ENCODE measurements at regions not wholly inside any gene's neighbourhood (a gene's known extent, or its start where the extent isn't known, plus 50 kb on each side); places are given as distances from the start of the nearest gene placed in this dataset.
A peak's percentile ranks its signal among the peaks of the same experiment; 100 is the strongest.

DNA sequence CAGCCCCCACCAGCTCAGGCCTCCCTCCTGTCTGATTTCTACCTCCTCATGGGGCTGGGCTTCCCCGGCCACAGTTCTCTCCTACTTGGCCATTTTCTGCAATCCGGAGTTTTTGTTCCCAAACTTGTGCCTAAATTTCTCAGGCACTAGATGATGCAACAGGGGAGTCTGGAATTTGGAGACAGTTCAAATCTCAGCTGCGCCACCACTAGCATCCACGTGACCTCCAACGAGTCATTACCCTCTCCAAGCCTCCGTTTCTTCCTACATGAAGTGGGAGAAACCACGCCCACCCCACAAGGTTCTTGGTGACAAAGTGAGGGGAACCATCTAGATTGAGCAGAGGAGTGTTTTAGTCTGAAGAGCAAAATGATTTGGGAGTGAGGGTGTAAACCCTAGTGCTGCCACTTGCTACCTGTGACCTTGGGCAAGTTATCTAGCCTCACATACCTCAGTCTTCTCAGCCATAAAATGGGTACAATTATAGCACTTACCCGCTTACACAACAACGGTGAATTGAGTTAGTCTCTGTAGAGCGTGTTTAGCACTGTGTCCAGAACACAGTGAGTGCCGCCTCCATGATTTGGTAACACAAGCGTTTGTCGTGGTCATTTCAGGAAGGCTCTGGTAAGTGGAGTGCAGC lies 61.4 kb upstream of the ASAP2 start:
- no peak for TF ChIP-seq PAX5 (IDR thresholded peaks at IDR 0.05; ENCODE audit: insufficient read depth, low read length, severe bottlenecking)
- TF ChIP-seq POU2F2 (IDR thresholded peaks at IDR 0.05; ENCODE audit: low read depth, low read length): no peak
- no peak for TF ChIP-seq SPI1 (IDR thresholded peaks at IDR 0.05; ENCODE audit: low read depth, low read length)
- TF ChIP-seq POLR2AphosphoS5 (IDR thresholded peaks at IDR 0.05; ENCODE audit: low read depth, low read length): no peak
- TF ChIP-seq TAF1 (IDR thresholded peaks at IDR 0.05; ENCODE audit: low read depth, low read length): no peak
- TF ChIP-seq POLR2A (IDR thresholded peaks at IDR 0.05; ENCODE audit: low read depth, low read length): no peak
- no peak for DNase-seq (ENCODE audit: insufficient read length, low spot score)
- no peak for FAIRE-seq

DNA sequence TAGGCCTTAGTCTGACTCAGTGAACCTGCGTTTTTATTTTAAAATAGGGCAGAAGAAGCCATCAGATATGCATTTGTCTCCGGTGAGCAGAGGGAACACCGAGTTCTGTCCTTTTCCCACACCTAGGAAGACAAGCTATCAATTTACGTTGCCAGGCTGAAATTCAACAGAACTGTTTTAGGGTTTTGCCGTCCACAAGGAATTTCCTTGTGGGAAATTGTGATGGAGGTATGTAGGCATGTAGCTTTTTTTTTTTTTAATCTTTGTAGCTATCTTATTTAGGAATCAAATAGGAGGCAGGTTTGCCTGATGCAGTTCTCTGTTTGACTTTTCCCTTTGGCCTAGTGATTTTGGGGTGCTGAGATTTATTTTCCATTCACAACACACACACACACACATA lies 62.0 kb upstream of the ASAP2 start:
- FAIRE-seq (no peak), DNase-seq (ENCODE audit: insufficient read length, low spot score) (no peak)
- TF ChIP-seq POLR2AphosphoS5 (IDR thresholded peaks at IDR 0.05; ENCODE audit: low read depth, low read length) (no peak), SPI1 (IDR thresholded peaks at IDR 0.05; ENCODE audit: low read depth, low read length) (no peak), TAF1 (IDR thresholded peaks at IDR 0.05; ENCODE audit: low read depth, low read length) (no peak), PAX5 (IDR thresholded peaks at IDR 0.05; ENCODE audit: insufficient read depth, low read length, severe bottlenecking) (no peak), POU2F2 (IDR thresholded peaks at IDR 0.05; ENCODE audit: low read depth, low read length) (no peak), POLR2A (IDR thresholded peaks at IDR 0.05; ENCODE audit: low read depth, low read length) (no peak)

DNA sequence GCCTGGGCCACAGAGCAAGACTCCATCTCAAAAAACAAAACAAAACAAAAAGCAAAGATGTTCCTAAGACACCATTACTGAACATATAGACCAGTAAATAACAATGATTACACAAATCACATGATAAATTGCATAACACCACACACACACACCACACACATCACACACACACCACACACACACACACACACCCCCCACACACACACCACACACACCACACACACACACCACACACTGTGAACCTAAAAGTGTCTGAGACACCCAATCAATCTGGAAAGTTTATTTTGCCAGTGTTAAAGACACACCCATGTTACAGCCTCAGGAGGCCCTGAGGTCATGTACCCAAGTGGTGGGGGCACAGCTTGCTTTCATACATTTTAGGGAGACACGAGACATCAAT lies 62.6 kb upstream of the ASAP2 start:
- DNase-seq (ENCODE audit: insufficient read length, low spot score): no peak
- TF ChIP-seq POLR2AphosphoS5 (IDR thresholded peaks at IDR 0.05; ENCODE audit: low read depth, low read length) (no peak), PAX5 (IDR thresholded peaks at IDR 0.05; ENCODE audit: insufficient read depth, low read length, severe bottlenecking) (no peak), POU2F2 (IDR thresholded peaks at IDR 0.05; ENCODE audit: low read depth, low read length) (no peak), TAF1 (IDR thresholded peaks at IDR 0.05; ENCODE audit: low read depth, low read length) (no peak), POLR2A (IDR thresholded peaks at IDR 0.05; ENCODE audit: low read depth, low read length) (no peak), SPI1 (IDR thresholded peaks at IDR 0.05; ENCODE audit: low read depth, low read length) (no peak)
- no peak for FAIRE-seq

- no peak for DNase-seq (ENCODE audit: insufficient read length, low spot score)
- no peak for FAIRE-seq
- TF ChIP-seq PAX5 (IDR thresholded peaks at IDR 0.05; ENCODE audit: insufficient read depth, low read length, severe bottlenecking) (no peak), POU2F2 (IDR thresholded peaks at IDR 0.05; ENCODE audit: low read depth, low read length) (no peak), TAF1 (IDR thresholded peaks at IDR 0.05; ENCODE audit: low read depth, low read length) (no peak), SPI1 (IDR thresholded peaks at IDR 0.05; ENCODE audit: low read depth, low read length) (no peak), POLR2A (IDR thresholded peaks at IDR 0.05; ENCODE audit: low read depth, low read length) (no peak), POLR2AphosphoS5 (IDR thresholded peaks at IDR 0.05; ENCODE audit: low read depth, low read length) (no peak)
Measured at GRCh38 chr2:9143264-9143815, 63.3 kb upstream of the ASAP2 start.

DNA sequence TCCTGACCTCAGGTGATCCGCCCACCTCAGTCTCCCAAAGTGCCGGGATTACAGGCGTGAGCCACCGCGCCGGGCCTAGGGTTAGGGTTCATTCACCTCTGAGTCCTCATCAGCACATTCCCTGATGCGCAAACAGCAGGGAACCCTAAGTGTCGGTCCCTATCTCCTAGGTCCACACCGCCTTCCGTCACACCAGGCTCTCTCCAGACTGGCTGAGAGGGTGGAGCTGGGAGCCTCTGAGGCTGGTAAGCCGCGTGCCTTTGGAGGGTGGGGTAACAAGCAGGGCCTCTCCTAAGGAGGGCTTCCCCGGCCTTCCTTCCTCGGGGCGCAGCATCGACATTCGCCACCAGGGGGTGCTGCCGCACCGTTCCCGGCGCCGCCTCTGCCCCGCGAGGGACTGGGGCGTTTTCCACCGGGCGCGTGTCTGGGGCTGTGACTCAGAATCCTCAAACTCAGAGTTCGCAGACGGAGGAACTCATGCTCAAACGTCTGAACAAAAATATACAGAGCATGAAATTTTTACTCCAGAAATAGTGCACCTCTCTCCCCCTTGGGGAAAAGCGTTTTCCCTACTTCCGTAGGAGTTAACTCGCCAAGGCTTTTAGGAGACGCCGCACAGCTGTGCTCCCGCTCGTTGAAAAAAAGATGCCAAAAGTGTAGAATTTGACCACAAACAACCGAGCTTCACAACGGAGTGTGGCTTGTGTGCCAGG lies 63.9 kb upstream of the ASAP2 start:
- TF ChIP-seq PAX5 (IDR thresholded peaks at IDR 0.05; ENCODE audit: insufficient read depth, low read length, severe bottlenecking): no peak
- TF ChIP-seq TAF1 (IDR thresholded peaks at IDR 0.05; ENCODE audit: low read depth, low read length): no peak
- peak; percentile 85 for FAIRE-seq
- DNase-seq (ENCODE audit: insufficient read length, low spot score): peak; percentile 87

- no peak for FAIRE-seq
- TF ChIP-seq POLR2A (IDR thresholded peaks at IDR 0.05; ENCODE audit: low read depth, low read length): no peak
- no peak for TF ChIP-seq SPI1 (IDR thresholded peaks at IDR 0.05; ENCODE audit: low read depth, low read length)
- no peak for TF ChIP-seq POLR2AphosphoS5 (IDR thresholded peaks at IDR 0.05; ENCODE audit: low read depth, low read length)
- no peak for TF ChIP-seq POU2F2 (IDR thresholded peaks at IDR 0.05; ENCODE audit: low read depth, low read length)
- no peak for TF ChIP-seq PAX5 (IDR thresholded peaks at IDR 0.05; ENCODE audit: insufficient read depth, low read length, severe bottlenecking)
- TF ChIP-seq TAF1 (IDR thresholded peaks at IDR 0.05; ENCODE audit: low read depth, low read length): no peak
Measured at GRCh38 chr2:9141706-9142460, 64.7 kb upstream of the ASAP2 start.

GRCh38 chr2:9141091-9141667 lies 65.4 kb upstream of the ASAP2 start:
- DNase-seq (ENCODE audit: insufficient read length, low spot score): no peak
- no peak for TF ChIP-seq POLR2AphosphoS5 (IDR thresholded peaks at IDR 0.05; ENCODE audit: low read depth, low read length)
- TF ChIP-seq SPI1 (IDR thresholded peaks at IDR 0.05; ENCODE audit: low read depth, low read length): no peak
- TF ChIP-seq POU2F2 (IDR thresholded peaks at IDR 0.05; ENCODE audit: low read depth, low read length): no peak
- no peak for TF ChIP-seq TAF1 (IDR thresholded peaks at IDR 0.05; ENCODE audit: low read depth, low read length)
- no peak for TF ChIP-seq PAX5 (IDR thresholded peaks at IDR 0.05; ENCODE audit: insufficient read depth, low read length, severe bottlenecking)
- TF ChIP-seq POLR2A (IDR thresholded peaks at IDR 0.05; ENCODE audit: low read depth, low read length): no peak

More at GRCh38 chr2:9141706-9142460, 64.7 kb upstream of the ASAP2 start:
- no peak for DNase-seq (ENCODE audit: insufficient read length, low spot score)

DNA sequence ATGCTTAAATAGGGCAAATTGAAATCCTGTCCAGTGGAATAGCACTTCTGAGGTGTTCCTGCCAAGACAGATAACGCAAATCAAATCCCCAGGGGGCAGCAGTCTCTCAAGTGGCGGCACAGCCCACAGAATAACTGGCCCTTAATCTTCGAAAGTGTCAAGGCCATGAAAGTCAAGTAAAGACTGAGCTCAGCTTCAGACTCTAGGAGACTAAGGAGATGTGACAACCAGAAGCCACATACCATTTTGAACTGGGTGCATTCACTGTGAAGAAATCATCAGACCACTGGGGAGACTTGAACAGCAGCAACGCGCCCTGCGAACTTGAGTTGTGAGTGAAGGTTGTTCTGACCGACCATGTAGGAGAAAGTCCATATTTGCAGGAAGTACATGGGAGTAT lies 66.0 kb upstream of the ASAP2 start:
- FAIRE-seq: no peak
- no peak for DNase-seq (ENCODE audit: insufficient read length, low spot score)
- no peak for TF ChIP-seq POLR2AphosphoS5 (IDR thresholded peaks at IDR 0.05; ENCODE audit: low read depth, low read length)
- TF ChIP-seq PAX5 (IDR thresholded peaks at IDR 0.05; ENCODE audit: insufficient read depth, low read length, severe bottlenecking): no peak
- no peak for TF ChIP-seq SPI1 (IDR thresholded peaks at IDR 0.05; ENCODE audit: low read depth, low read length)
- no peak for TF ChIP-seq POLR2A (IDR thresholded peaks at IDR 0.05; ENCODE audit: low read depth, low read length)
- no peak for TF ChIP-seq TAF1 (IDR thresholded peaks at IDR 0.05; ENCODE audit: low read depth, low read length)
- no peak for TF ChIP-seq POU2F2 (IDR thresholded peaks at IDR 0.05; ENCODE audit: low read depth, low read length)

More at GRCh38 chr2:9141091-9141667, 65.4 kb upstream of the ASAP2 start:
- FAIRE-seq: no peak
